ENCODE measurements at regions not wholly inside any gene's neighbourhood (a gene's known extent, or its start where the extent isn't known, plus 50 kb on each side); places are given as distances from the start of the nearest gene placed in this dataset.

DNA sequence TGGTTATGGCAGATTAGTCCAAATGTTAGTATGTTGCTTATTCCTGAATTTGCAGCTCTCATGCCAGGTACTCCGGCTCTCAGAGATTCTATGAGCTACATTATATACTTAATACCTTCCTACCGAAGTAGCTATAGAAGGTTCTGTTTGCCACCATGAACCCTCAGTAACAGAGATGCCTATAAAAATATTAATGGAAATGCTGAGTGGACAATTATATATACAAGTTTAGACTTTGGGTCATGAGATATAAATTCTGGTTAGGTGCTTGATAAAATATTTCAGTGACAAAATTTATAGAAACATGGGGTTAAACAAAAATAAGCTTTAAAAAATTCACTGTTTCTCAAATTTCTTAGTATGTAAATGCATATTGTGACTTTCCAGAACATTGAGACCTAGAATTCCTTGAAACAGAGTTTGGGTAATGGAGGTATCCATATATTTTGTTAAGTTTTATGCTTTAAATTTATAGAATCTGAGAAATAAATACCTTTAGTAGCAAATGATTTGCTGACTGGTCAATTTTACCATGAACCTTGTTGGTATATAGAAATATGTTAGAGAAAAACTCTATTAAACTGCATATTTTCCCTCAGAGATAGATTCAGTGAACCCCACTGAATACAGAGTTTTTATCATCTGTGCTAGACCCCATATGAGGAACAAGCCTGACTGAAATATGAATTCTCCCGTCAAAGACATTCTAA lies 533.5 kb downstream of the SH2D4B start:
- TF ChIP-seq POLR2AphosphoS5 (IDR thresholded peaks at IDR 0.05; ENCODE audit: low read depth, low read length) (no peak), TAF1 (IDR thresholded peaks at IDR 0.05; ENCODE audit: borderline replicate concordance, insufficient read depth, low read length) (no peak), FOXP2 (optimal IDR thresholded peaks at IDR 0.05; ENCODE audit: borderline replicate concordance, extremely low read depth, extremely low read length, insufficient read depth) (no peak), SIN3A (IDR thresholded peaks at IDR 0.05; ENCODE audit: borderline replicate concordance, insufficient read depth, low read length) (no peak)
- TF ChIP-seq, protein P1, sequence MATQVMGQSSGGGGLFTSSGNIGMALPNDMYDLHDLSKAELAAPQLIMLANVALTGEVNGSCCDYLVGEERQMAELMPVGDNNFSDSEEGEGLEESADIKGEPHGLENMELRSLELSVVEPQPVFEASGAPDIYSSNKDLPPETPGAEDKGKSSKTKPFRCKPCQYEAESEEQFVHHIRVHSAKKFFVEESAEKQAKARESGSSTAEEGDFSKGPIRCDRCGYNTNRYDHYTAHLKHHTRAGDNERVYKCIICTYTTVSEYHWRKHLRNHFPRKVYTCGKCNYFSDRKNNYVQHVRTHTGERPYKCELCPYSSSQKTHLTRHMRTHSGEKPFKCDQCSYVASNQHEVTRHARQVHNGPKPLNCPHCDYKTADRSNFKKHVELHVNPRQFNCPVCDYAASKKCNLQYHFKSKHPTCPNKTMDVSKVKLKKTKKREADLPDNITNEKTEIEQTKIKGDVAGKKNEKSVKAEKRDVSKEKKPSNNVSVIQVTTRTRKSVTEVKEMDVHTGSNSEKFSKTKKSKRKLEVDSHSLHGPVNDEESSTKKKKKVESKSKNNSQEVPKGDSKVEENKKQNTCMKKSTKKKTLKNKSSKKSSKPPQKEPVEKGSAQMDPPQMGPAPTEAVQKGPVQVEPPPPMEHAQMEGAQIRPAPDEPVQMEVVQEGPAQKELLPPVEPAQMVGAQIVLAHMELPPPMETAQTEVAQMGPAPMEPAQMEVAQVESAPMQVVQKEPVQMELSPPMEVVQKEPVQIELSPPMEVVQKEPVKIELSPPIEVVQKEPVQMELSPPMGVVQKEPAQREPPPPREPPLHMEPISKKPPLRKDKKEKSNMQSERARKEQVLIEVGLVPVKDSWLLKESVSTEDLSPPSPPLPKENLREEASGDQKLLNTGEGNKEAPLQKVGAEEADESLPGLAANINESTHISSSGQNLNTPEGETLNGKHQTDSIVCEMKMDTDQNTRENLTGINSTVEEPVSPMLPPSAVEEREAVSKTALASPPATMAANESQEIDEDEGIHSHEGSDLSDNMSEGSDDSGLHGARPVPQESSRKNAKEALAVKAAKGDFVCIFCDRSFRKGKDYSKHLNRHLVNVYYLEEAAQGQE (IDR thresholded peaks at IDR 0.05; ENCODE audit: insufficient read depth in 1 of 2, low read depth in 2 of 2, low read length in 2 of 2): no peak

DNA sequence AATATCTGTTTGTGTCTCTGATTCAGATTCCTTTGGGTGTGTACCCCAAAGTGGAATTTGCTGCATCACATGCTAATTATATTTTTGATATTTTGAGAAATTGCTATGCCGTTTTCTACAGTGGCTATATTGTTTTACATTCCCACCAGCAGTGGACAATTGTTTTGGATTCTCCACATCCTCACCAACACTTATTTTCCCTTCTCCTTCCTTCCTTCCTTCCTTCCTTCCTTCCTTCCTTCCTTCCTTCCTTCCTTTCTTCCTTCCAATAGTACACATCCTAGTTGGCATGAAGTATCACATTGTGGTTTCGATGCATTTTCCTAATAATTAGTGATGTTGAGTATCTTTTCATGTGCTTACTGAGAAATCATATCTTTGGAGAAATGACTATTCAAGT lies 535.5 kb downstream of the SH2D4B start:
- TF ChIP-seq FOXP2 (optimal IDR thresholded peaks at IDR 0.05; ENCODE audit: borderline replicate concordance, extremely low read depth, extremely low read length, insufficient read depth) (no peak), SIN3A (IDR thresholded peaks at IDR 0.05; ENCODE audit: borderline replicate concordance, insufficient read depth, low read length) (no peak)

- TF ChIP-seq POLR2AphosphoS5 (IDR thresholded peaks at IDR 0.05; ENCODE audit: low read depth, low read length) (no peak), FOXP2 (optimal IDR thresholded peaks at IDR 0.05; ENCODE audit: borderline replicate concordance, extremely low read depth, extremely low read length, insufficient read depth) (no peak), TAF1 (IDR thresholded peaks at IDR 0.05; ENCODE audit: borderline replicate concordance, insufficient read depth, low read length) (no peak), SIN3A (IDR thresholded peaks at IDR 0.05; ENCODE audit: borderline replicate concordance, insufficient read depth, low read length) (no peak)
- TF ChIP-seq, protein P1 (IDR thresholded peaks at IDR 0.05; ENCODE audit: insufficient read depth in 1 of 2, low read depth in 2 of 2, low read length in 2 of 2): no peak
Measured at GRCh38 chr10:81081887-81082620, 544.4 kb downstream of the SH2D4B start.

DNA sequence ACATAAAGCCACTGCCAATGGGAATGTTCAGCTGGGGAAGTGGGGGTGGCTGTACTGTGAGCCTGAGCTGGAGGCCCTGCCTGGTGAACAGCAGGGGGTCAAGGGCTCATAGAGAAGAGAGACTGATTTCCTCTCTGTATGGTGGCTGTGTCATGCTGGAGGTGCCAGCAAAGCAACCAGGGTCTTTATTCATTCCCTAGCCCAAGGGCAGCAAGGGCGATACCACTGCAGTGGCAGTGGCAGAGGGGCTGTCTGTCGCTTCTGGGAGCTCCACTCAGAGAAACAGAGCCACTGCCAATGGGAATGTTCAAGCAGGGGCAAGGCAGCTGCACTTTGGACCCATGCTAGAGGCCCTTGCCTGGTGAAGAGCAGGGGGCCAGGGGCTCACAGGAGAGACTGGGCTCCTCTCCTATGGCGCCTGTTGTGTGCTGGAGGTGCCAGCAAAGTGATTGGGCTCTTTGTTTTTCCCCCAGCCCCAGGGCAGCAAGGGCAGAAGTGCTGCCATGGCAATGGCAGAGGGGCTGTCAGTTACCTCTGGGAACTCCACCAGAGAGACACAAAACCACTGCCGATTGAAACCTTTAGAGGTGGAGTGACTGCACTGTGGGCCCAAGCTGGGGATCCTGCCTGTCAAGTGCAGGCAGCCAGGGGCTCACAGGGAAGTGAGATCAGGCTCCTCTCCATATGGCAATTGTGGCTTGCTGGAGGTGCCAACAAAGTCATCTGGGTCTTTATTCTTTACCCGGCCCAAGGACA lies 545.1 kb downstream of the SH2D4B start:
- TF ChIP-seq, protein P1 (IDR thresholded peaks at IDR 0.05; ENCODE audit: insufficient read depth in 1 of 2, low read depth in 2 of 2, low read length in 2 of 2): no peak
- TF ChIP-seq POLR2AphosphoS5 (IDR thresholded peaks at IDR 0.05; ENCODE audit: low read depth, low read length) (no peak), SIN3A (IDR thresholded peaks at IDR 0.05; ENCODE audit: borderline replicate concordance, insufficient read depth, low read length) (no peak), FOXP2 (optimal IDR thresholded peaks at IDR 0.05; ENCODE audit: borderline replicate concordance, extremely low read depth, extremely low read length, insufficient read depth) (no peak), TAF1 (IDR thresholded peaks at IDR 0.05; ENCODE audit: borderline replicate concordance, insufficient read depth, low read length) (no peak)

GRCh38 chr10:81093056-81093455 lies 555.4 kb downstream of the SH2D4B start:
- TF ChIP-seq POLR2AphosphoS5 (IDR thresholded peaks at IDR 0.05; ENCODE audit: low read depth, low read length): no peak
- no peak for TF ChIP-seq TAF1 (IDR thresholded peaks at IDR 0.05; ENCODE audit: borderline replicate concordance, insufficient read depth, low read length)
- TF ChIP-seq, protein P1 (IDR thresholded peaks at IDR 0.05; ENCODE audit: insufficient read depth in 1 of 2, low read depth in 2 of 2, low read length in 2 of 2): no peak
- no peak for TF ChIP-seq FOXP2 (optimal IDR thresholded peaks at IDR 0.05; ENCODE audit: borderline replicate concordance, extremely low read depth, extremely low read length, insufficient read depth)
- no peak for TF ChIP-seq SIN3A (IDR thresholded peaks at IDR 0.05; ENCODE audit: borderline replicate concordance, insufficient read depth, low read length)

Measured in PFSK-1 (cell line).